Stimulated activated memory B cell treated with anti-CD40 and anti-IgM and Interleukin-4, amounts not matched to agents 10 μg/mL and 1 μg/mL and 100 μg/mL, for 72 hours (primary cell): ENCODE measurements at regions not wholly inside any gene's neighbourhood (a gene's known extent, or its start where the extent isn't known, plus 50 kb on each side); places are given as distances from the start of the nearest gene placed in this dataset.

Experiments
- ATAC-seq: fragments of 150-1000 bp; cut with Tn5 transposase; 2 replicates; pipeline ENCODE4 v1.10.0; 2021
- H3K27ac Mint-ChIP-seq: one replicate; pipeline ENCODE4 v1.8.0; 2022; ENCODE audit warnings: mild to moderate bottlenecking, mixed read lengths
- H3K27me3 Mint-ChIP-seq: one replicate; pipeline ENCODE4 v1.8.0; 2022; ENCODE audit warnings: mixed read lengths
- H3K36me3 Mint-ChIP-seq: one replicate; pipeline ENCODE4 v1.8.0; 2022; ENCODE audit warnings: mixed read lengths
- H3K4me1 Mint-ChIP-seq: one replicate; pipeline ENCODE4 v1.8.0; 2022; ENCODE audit warnings: mixed read lengths
- H3K4me3 Mint-ChIP-seq: one replicate; pipeline ENCODE4 v1.8.0; 2022; ENCODE audit warnings: mild to moderate bottlenecking, moderate library complexity, mixed read lengths
- H3K9me3 Mint-ChIP-seq: one replicate; pipeline ENCODE4 v1.8.0; 2022; ENCODE audit warnings: mixed read lengths

- Mint-ChIP-seq H3K27me3 (no peaks in the 10 kb centered on the region), H3K27ac (no peak overlapping the region), H3K4me3 (no peak overlapping the region), H3K36me3 (no peaks in the 10 kb centered on the region), H3K9me3 (peaks cover 4% of the 10 kb centered on the region), H3K4me1 (no peaks in the 10 kb centered on the region)
- no peak for ATAC-seq
Measured at GRCh38 chr10:61298194-61298593, 155.0 kb downstream of the TMEM26 start.

- no peaks in the 10 kb centered on the region for H3K4me1 Mint-ChIP-seq
- ATAC-seq = no peak
- H3K9me3 Mint-ChIP-seq = peaks cover 4% of the 10 kb centered on the region
- H3K27me3 Mint-ChIP-seq = peaks cover 2% of the 10 kb centered on the region
- no peak overlapping the region for H3K4me3 Mint-ChIP-seq
- no peak overlapping the region for H3K27ac Mint-ChIP-seq
- H3K36me3 Mint-ChIP-seq = no peaks in the 10 kb centered on the region
Measured at GRCh38 chr10:61296161-61296560, 157.0 kb downstream of the TMEM26 start.

GRCh38 chr10:61294131-61294530, 159.1 kb downstream of the TMEM26 start:
- no peak for ATAC-seq
- H3K36me3 Mint-ChIP-seq = no peaks in the 10 kb centered on the region
- H3K4me3 Mint-ChIP-seq = no peak overlapping the region
- peaks cover 8% of the 10 kb centered on the region for H3K9me3 Mint-ChIP-seq
- H3K27me3 Mint-ChIP-seq = peaks cover 8% of the 10 kb centered on the region
- H3K27ac Mint-ChIP-seq = no peak overlapping the region
- H3K4me1 Mint-ChIP-seq = no peaks in the 10 kb centered on the region

- Mint-ChIP-seq H3K9me3 (peaks cover 9% of the 10 kb centered on the region), H3K4me1 (peaks cover 17% of the 10 kb centered on the region), H3K36me3 (no peaks in the 10 kb centered on the region), H3K27me3 (peaks cover 8% of the 10 kb centered on the region), H3K27ac (no peak overlapping the region), H3K4me3 (no peak overlapping the region)
- ATAC-seq = no peak
Measured at GRCh38 chr10:61289813-61290212, 163.4 kb downstream of the TMEM26 start.

- ATAC-seq = peak; percentile 100
- Mint-ChIP-seq H3K9me3 (peaks cover 9% of the 10 kb centered on the region), H3K27me3 (peaks cover 8% of the 10 kb centered on the region), H3K4me1 (peaks cover 17% of the 10 kb centered on the region), H3K4me3 (no peak overlapping the region), H3K36me3 (no peaks in the 10 kb centered on the region), H3K27ac (peak overlapping the region; percentile 36)
Measured at GRCh38 chr10:61286686-61287085, 166.5 kb downstream of the TMEM26 start.

- Mint-ChIP-seq H3K4me3 (no peak overlapping the region), H3K27me3 (peaks cover 2% of the 10 kb centered on the region), H3K27ac (no peak overlapping the region), H3K4me1 (peaks cover 17% of the 10 kb centered on the region), H3K36me3 (no peaks in the 10 kb centered on the region), H3K9me3 (peaks cover 9% of the 10 kb centered on the region)
- no peak for ATAC-seq
Measured at GRCh38 chr10:61285749-61286148, 167.4 kb downstream of the TMEM26 start.

- H3K27ac Mint-ChIP-seq = no peak overlapping the region
- no peak overlapping the region for H3K4me3 Mint-ChIP-seq
- H3K36me3 Mint-ChIP-seq = no peaks in the 10 kb centered on the region
- no peak for ATAC-seq
- peaks cover 17% of the 10 kb centered on the region for H3K4me1 Mint-ChIP-seq
- H3K9me3 Mint-ChIP-seq = peaks cover 5% of the 10 kb centered on the region
- no peaks in the 10 kb centered on the region for H3K27me3 Mint-ChIP-seq
Measured at GRCh38 chr10:61284222-61284890, 168.8 kb downstream of the TMEM26 start.

GRCh38 chr10:61283481-61284221, 169.5 kb downstream of the TMEM26 start:
- no peak overlapping the region for H3K27ac Mint-ChIP-seq
- no peak for ATAC-seq
- no peak overlapping the region for H3K4me3 Mint-ChIP-seq
- H3K36me3 Mint-ChIP-seq = no peaks in the 10 kb centered on the region
- peaks cover 5% of the 10 kb centered on the region for H3K9me3 Mint-ChIP-seq
- H3K27me3 Mint-ChIP-seq = no peaks in the 10 kb centered on the region
- peaks cover 17% of the 10 kb centered on the region for H3K4me1 Mint-ChIP-seq

GRCh38 chr10:61283066-61283465, 170.1 kb downstream of the TMEM26 start:
- no peak overlapping the region for H3K4me3 Mint-ChIP-seq
- peaks cover 17% of the 10 kb centered on the region for H3K4me1 Mint-ChIP-seq
- no peak for ATAC-seq
- H3K9me3 Mint-ChIP-seq = peaks cover 5% of the 10 kb centered on the region
- no peaks in the 10 kb centered on the region for H3K27me3 Mint-ChIP-seq
- no peak overlapping the region for H3K27ac Mint-ChIP-seq
- H3K36me3 Mint-ChIP-seq = no peaks in the 10 kb centered on the region

GRCh38 chr10:61280303-61280702, 172.9 kb downstream of the TMEM26 start:
- H3K4me1 Mint-ChIP-seq = no peaks in the 10 kb centered on the region
- ATAC-seq = no peak
- H3K36me3 Mint-ChIP-seq = no peaks in the 10 kb centered on the region
- H3K4me3 Mint-ChIP-seq = no peak overlapping the region
- H3K27me3 Mint-ChIP-seq = peaks cover 20% of the 10 kb centered on the region
- no peak overlapping the region for H3K27ac Mint-ChIP-seq
- H3K9me3 Mint-ChIP-seq = no peaks in the 10 kb centered on the region

- H3K27ac Mint-ChIP-seq = no peak overlapping the region
- H3K4me1 Mint-ChIP-seq = no peaks in the 10 kb centered on the region
- no peak for ATAC-seq
- H3K27me3 Mint-ChIP-seq = peaks cover 29% of the 10 kb centered on the region
- no peak overlapping the region for H3K4me3 Mint-ChIP-seq
- H3K36me3 Mint-ChIP-seq = no peaks in the 10 kb centered on the region
- H3K9me3 Mint-ChIP-seq = no peaks in the 10 kb centered on the region
Measured at GRCh38 chr10:61279400-61279799, 173.8 kb downstream of the TMEM26 start.

- H3K4me3 Mint-ChIP-seq = no peak overlapping the region
- no peak overlapping the region for H3K27ac Mint-ChIP-seq
- no peaks in the 10 kb centered on the region for H3K36me3 Mint-ChIP-seq
- ATAC-seq = no peak
- H3K9me3 Mint-ChIP-seq = no peaks in the 10 kb centered on the region
- H3K4me1 Mint-ChIP-seq = no peaks in the 10 kb centered on the region
- peaks cover 33% of the 10 kb centered on the region for H3K27me3 Mint-ChIP-seq
Measured at GRCh38 chr10:61278556-61278955, 174.6 kb downstream of the TMEM26 start.

GRCh38 chr10:61272781-61273180, 180.4 kb downstream of the TMEM26 start:
- no peaks in the 10 kb centered on the region for H3K9me3 Mint-ChIP-seq
- no peaks in the 10 kb centered on the region for H3K36me3 Mint-ChIP-seq
- ATAC-seq = no peak
- H3K4me1 Mint-ChIP-seq = no peaks in the 10 kb centered on the region
- no peak overlapping the region for H3K27ac Mint-ChIP-seq
- H3K27me3 Mint-ChIP-seq = peaks cover 54% of the 10 kb centered on the region
- no peak overlapping the region for H3K4me3 Mint-ChIP-seq

GRCh38 chr10:61271127-61271780, 181.9 kb downstream of the TMEM26 start:
- no peaks in the 10 kb centered on the region for H3K9me3 Mint-ChIP-seq
- H3K27ac Mint-ChIP-seq = no peak overlapping the region
- no peak for ATAC-seq
- no peaks in the 10 kb centered on the region for H3K36me3 Mint-ChIP-seq
- H3K4me1 Mint-ChIP-seq = no peaks in the 10 kb centered on the region
- peaks cover 44% of the 10 kb centered on the region for H3K27me3 Mint-ChIP-seq
- H3K4me3 Mint-ChIP-seq = no peak overlapping the region

GRCh38 chr10:61263518-61263917, 189.7 kb downstream of the TMEM26 start:
- Mint-ChIP-seq H3K36me3 (no peaks in the 10 kb centered on the region), H3K27ac (no peak overlapping the region), H3K4me3 (no peak overlapping the region), H3K9me3 (peaks cover 11% of the 10 kb centered on the region), H3K27me3 (peaks cover 17% of the 10 kb centered on the region), H3K4me1 (no peaks in the 10 kb centered on the region)
- no peak for ATAC-seq
